ENCODE measurements at regions not wholly inside any gene's neighbourhood (a gene's known extent, or its start where the extent isn't known, plus 50 kb on each side); places are given as distances from the start of the nearest gene placed in this dataset.

- H3K9me3 ChIP-seq, result peaks cover 0 to 16% (median 12%) of the 10 kb centered on the region in 8 donors
- no peak for TF ChIP-seq CTCF (IDR thresholded peaks at IDR 0.05 in 8 of 11, conservative IDR thresholded peaks at IDR 0.05 in 3 of 11)
- no peak for TF ChIP-seq POLR2AphosphoS5 (IDR thresholded peaks at IDR 0.05)
- no peak for TF ChIP-seq POLR2A (IDR thresholded peaks at IDR 0.05)
- H3K4me1 ChIP-seq, result no peaks in the 10 kb centered on the region
- no peak overlapping the region for H3K27ac ChIP-seq
- DNase-seq, result no peak
- no peak overlapping the region for H3K4me3 ChIP-seq
- no peaks in the 10 kb centered on the region for H3K36me3 ChIP-seq
- intact Hi-C loops (cut with DNase I; ENCODE audit: low total_unique reads), result no loop called here
- no peaks in the 10 kb centered on the region for H3K27me3 ChIP-seq (replicated peaks in 1 of 7)
- 49 to 95% (median 76%) methylated on average over 2 of the region's 2 CpGs for WGBS, 5 donors
Measured at GRCh38 chr3:5653426-5654143, 466.1 kb downstream of the EDEM1 start.

DNA sequence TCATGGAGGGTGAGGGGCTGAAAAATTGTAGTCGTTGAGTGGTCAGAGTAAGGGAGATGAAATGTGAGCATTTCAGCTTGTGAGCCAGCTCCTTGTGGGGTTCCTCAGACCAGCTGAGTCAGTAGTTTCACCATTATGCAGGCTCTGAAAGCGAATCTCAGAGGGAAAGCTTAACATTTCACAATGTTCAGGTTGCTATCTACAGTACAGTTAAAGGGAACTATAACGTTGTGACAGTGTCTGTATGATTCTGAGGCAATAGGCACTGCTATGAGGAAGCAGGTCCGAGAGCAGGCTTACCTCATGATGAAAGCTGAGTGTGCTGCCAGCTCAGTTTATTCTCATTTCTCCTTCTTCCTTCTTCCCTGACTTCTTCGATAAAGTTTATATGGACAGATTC is 469.6 kb downstream of the EDEM1 start:
- peaks cover 0 to 23% (median 14%) of the 10 kb centered on the region in 8 donors for H3K9me3 ChIP-seq
- TF ChIP-seq POLR2AphosphoS5 (IDR thresholded peaks at IDR 0.05) (peak in 1 of 3 donors; percentile 43), POLR2A (IDR thresholded peaks at IDR 0.05) (no peak)
- H3K36me3 ChIP-seq, result no peaks in the 10 kb centered on the region
- intact Hi-C loops (cut with DNase I; ENCODE audit: low total_unique reads), result no loop called here
- no peaks in the 10 kb centered on the region for H3K4me1 ChIP-seq
- 32 to 68% (median 55%) methylated on average over 5 of the region's 5 CpGs for WGBS, 5 donors
- H3K4me3 ChIP-seq, result no peak overlapping the region
- peak overlapping the region in 4 of 8 donors; percentile 65 to 78 (median 70) for H3K27ac ChIP-seq
- H3K27me3 ChIP-seq (replicated peaks in 1 of 7), result no peaks in the 10 kb centered on the region
- DNase-seq, result no peak

GRCh38 chr3:5663601-5664000 is 476.1 kb downstream of the EDEM1 start:
- H3K36me3 ChIP-seq, result no peaks in the 10 kb centered on the region
- peaks cover 3 to 54% (median 35%) of the 10 kb centered on the region in 8 donors for H3K9me3 ChIP-seq
- no peak overlapping the region for H3K27ac ChIP-seq
- H3K27me3 ChIP-seq (replicated peaks in 1 of 7), result no peaks in the 10 kb centered on the region
- DNase-seq, result no peak
- no peak overlapping the region for H3K4me3 ChIP-seq
- no peaks in the 10 kb centered on the region for H3K4me1 ChIP-seq
- WGBS, 5 donors, result 67 to 86% (median 79%) methylated on average over 1 of the region's 1 CpG
- intact Hi-C loops (cut with DNase I; ENCODE audit: low total_unique reads), result no loop called here
- TF ChIP-seq POLR2A (IDR thresholded peaks at IDR 0.05) (no peak), CTCF (IDR thresholded peaks at IDR 0.05 in 8 of 11, conservative IDR thresholded peaks at IDR 0.05 in 3 of 11) (no peak), POLR2AphosphoS5 (IDR thresholded peaks at IDR 0.05) (no peak)

GRCh38 chr3:5666455-5666854 is 478.9 kb downstream of the EDEM1 start:
- peaks cover 3 to 53% (median 31%) of the 10 kb centered on the region in 8 donors for H3K9me3 ChIP-seq
- no peaks in the 10 kb centered on the region for H3K27me3 ChIP-seq (replicated peaks in 1 of 7)
- intact Hi-C loops (cut with DNase I; ENCODE audit: low total_unique reads), result no loop called here
- no peak overlapping the region for H3K4me3 ChIP-seq
- no peak for DNase-seq
- WGBS, 5 donors, result 77 to 80% (median 79%) methylated on average over 4 of the region's 4 CpGs
- no peak for TF ChIP-seq POLR2A (IDR thresholded peaks at IDR 0.05)
- no peak for TF ChIP-seq POLR2AphosphoS5 (IDR thresholded peaks at IDR 0.05)
- no peak for TF ChIP-seq CTCF (IDR thresholded peaks at IDR 0.05 in 8 of 11, conservative IDR thresholded peaks at IDR 0.05 in 3 of 11)
- H3K4me1 ChIP-seq, result no peaks in the 10 kb centered on the region
- H3K27ac ChIP-seq, result no peak overlapping the region
- no peaks in the 10 kb centered on the region for H3K36me3 ChIP-seq

Data from spleen (tissue), 11 donors.